GM06990 (cell line): ENCODE measurements at regions not wholly inside any gene's neighbourhood (a gene's known extent, or its start where the extent isn't known, plus 50 kb on each side); places are given as distances from the start of the nearest gene placed in this dataset.

Experiments
- DNase-seq: peaks from one replicate; pipeline ENCODE4 v3.0.0-alpha.2; 2011; ENCODE audit not compliant: insufficient read length; ENCODE audit errors: extremely low read depth
- H3K27me3 ChIP-seq: replicated peaks from 2 replicates; pipeline ENCODE4 v1.6.0; 2011; ENCODE audit warnings: low read length; ENCODE audit not compliant: control insufficient read depth, insufficient read depth
- H3K36me3 ChIP-seq: 2 replicates; pipeline ENCODE4 v1.5.1; 2011; ENCODE audit warnings: low read length; ENCODE audit not compliant: control insufficient read depth, insufficient read depth
- H3K4me3 ChIP-seq: replicated peaks from 2 replicates; pipeline ENCODE4 v1.5.1; 2011; ENCODE audit warnings: low read depth, mild to moderate bottlenecking, control low read depth, low read length
- CTCF ChIP-seq: IDR thresholded peaks from 2 replicates; pipeline ENCODE4 v1.5.1; 2011; ENCODE audit warnings: low read length, control low read depth, mild to moderate bottlenecking, inconsistent platforms; ENCODE audit not compliant: insufficient read depth, poor library complexity, severe bottlenecking

DNA sequence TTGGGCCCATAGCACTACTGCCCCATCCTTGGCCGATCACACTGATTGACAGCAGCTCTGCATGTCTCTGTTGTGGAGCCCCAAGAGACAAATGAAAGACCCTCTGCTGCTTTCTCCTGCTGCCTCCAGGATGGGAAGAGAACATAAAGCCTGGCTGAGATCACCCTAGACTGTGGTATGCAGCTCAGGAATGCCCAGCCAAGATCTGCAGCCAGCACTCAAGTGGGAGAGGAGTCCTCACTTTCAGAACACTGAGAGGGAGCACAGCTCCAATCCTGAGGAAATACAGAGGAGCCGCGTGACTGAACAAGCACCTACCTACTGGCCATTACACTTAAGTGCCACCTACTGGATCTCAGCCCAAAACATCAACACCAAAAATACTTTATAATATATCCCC, 203.0 kb downstream of the POSTN start:
- DNase-seq, result no peak
- Histone ChIP-seq H3K4me3 (no peak overlapping the region), H3K27me3 (no peaks in the 10 kb centered on the region), H3K36me3 (no peaks in the 10 kb centered on the region)
- no peak for TF ChIP-seq CTCF

GRCh38 chr13:37392389-37392788, 206.2 kb downstream of the POSTN start:
- no peaks in the 10 kb centered on the region for H3K27me3 ChIP-seq
- H3K36me3 ChIP-seq, result no peaks in the 10 kb centered on the region
- no peak for DNase-seq
- no peak for TF ChIP-seq CTCF
- no peak overlapping the region for H3K4me3 ChIP-seq

DNA sequence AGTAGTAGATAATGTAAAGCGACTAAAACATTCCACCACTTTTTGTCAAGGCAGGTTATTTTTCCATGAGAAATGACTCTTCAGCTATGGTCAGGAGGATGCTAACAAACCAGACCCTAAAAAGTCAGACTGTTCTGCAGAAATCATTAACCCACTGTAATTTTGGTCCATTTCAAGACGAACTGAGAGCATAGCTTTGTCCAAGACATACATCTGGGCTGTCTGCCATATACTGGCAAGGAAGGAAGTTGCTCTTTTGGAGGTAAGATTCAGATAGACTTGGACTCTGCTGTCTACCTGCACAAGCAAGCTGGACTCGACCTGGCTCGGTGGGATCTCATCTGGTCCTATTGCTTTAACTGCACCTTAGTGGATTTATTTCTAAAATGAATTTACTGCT, 207.8 kb downstream of the POSTN start:
- H3K27me3 ChIP-seq, result no peaks in the 10 kb centered on the region
- TF ChIP-seq CTCF, result no peak
- DNase-seq, result no peak
- H3K4me3 ChIP-seq, result no peak overlapping the region
- no peaks in the 10 kb centered on the region for H3K36me3 ChIP-seq

DNA sequence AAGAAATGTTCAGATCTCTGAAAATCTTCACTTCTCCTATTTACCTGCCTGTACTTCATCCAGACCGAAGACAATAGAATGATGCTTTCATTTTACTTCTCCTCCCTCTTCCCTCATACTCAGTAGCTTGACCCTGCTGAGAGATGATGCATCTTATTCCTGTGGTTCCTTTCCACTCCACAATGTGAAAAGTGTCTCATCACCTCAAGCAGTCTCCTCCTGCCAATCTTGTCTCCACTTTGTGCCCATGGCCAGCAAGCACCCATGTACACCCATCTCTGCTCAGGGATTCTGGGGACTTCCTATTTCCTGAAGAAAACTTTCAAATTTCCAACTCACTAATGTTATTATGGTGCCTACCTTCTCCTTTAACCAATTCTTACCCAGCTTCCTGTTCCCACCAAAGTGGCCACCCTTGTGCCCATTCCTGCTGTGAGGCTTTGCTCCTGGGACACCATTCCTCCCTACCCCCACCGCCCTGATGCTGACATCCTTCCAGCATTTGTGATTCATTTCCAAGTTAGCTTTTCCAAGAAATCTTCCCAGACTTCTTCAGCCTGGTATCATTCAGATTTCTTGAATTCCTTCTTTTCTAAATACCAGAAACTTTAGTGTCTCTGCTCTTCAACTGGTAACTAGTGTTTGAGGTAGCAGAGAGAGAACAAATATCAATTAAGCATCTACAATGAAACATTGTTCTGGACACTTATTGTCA, 212.5 kb downstream of the POSTN start:
- Histone ChIP-seq H3K27me3 (no peaks in the 10 kb centered on the region), H3K36me3 (no peaks in the 10 kb centered on the region), H3K4me3 (no peak overlapping the region)
- no peak for DNase-seq
- TF ChIP-seq CTCF, result no peak

GRCh38 chr13:37385248-37385647, 213.3 kb downstream of the POSTN start:
- TF ChIP-seq CTCF, result no peak
- no peaks in the 10 kb centered on the region for H3K27me3 ChIP-seq
- no peaks in the 10 kb centered on the region for H3K36me3 ChIP-seq

More at GRCh38 chr13:37385248-37385647, 213.3 kb downstream of the POSTN start:
- no peak overlapping the region for H3K4me3 ChIP-seq
- no peak for DNase-seq
